C4-2B (cell line): ENCODE measurements at regions not wholly inside any gene's neighbourhood (a gene's known extent, or its start where the extent isn't known, plus 50 kb on each side); places are given as distances from the start of the nearest gene placed in this dataset.

Source experiments
- ZFX ChIP-seq: fragments of 450-650 bp; IDR thresholded peaks from 2 replicates; pipeline ENCODE4 v1.6.1; 2017
- TF ChIP-seq, protein P1 (sequence below): fragments of 450-650 bp; conservative IDR thresholded peaks from 2 replicates; pipeline ENCODE4 v1.5.1; 2017; ENCODE audit warnings: mild to moderate bottlenecking

- TF ChIP-seq, protein P1, sequence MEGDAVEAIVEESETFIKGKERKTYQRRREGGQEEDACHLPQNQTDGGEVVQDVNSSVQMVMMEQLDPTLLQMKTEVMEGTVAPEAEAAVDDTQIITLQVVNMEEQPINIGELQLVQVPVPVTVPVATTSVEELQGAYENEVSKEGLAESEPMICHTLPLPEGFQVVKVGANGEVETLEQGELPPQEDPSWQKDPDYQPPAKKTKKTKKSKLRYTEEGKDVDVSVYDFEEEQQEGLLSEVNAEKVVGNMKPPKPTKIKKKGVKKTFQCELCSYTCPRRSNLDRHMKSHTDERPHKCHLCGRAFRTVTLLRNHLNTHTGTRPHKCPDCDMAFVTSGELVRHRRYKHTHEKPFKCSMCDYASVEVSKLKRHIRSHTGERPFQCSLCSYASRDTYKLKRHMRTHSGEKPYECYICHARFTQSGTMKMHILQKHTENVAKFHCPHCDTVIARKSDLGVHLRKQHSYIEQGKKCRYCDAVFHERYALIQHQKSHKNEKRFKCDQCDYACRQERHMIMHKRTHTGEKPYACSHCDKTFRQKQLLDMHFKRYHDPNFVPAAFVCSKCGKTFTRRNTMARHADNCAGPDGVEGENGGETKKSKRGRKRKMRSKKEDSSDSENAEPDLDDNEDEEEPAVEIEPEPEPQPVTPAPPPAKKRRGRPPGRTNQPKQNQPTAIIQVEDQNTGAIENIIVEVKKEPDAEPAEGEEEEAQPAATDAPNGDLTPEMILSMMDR, result no peak
- TF ChIP-seq ZFX, result no peak
Measured at GRCh38 chrX:45267007-45267406, 66.3 kb upstream of the DIPK2B start.
